GM18909 (cell line): ENCODE measurements at regions not wholly inside any gene's neighbourhood (a gene's known extent, or its start where the extent isn't known, plus 50 kb on each side); places are given as distances from the start of the nearest gene placed in this dataset.

Experiments
- ATAC-seq: cut with Tn5 transposase; IDR thresholded peaks from one replicate; pipeline ENCODE4 v1.9.1; 2021; ENCODE audit warnings: mild to moderate bottlenecking; ENCODE audit not compliant: unreplicated experiment, poor library complexity

DNA sequence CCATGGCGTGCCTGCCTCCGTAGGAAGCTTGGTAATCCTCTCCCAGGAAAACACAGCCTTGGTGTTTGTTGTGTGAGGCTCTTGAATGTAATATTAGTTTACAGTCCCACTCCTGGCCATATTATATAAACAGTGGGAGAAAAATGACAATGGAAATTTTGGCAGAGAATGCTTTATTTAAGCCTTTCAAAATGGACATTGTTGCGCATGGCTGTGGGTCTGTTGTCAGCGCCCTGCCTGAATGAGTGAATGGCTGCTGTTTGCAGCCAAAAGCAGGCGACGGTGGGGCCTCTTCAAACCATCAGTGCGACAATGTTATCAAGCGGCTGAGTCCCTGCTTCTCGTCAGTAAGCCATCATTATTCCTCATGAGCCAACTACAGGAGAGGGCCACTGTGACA, 201.8 kb upstream of the RMST start:
- no peak for ATAC-seq

DNA sequence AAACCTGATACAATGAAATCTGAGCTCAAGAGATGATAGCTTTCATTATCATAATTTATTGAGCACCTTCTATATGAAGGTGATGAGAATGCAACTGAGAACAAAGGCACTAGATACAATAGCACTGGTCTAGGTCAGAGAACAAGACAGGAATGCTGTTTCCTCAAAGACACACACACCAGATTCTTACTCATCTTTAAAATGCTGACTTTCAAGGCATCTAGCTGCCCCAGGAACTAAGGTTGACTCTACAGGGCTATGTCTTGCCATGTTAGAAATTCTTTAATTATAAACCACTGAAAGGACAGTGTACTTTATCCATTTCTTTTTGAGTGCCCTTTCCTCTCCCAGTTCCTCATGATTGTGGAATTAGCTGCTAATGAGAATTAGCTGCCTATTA, 195.4 kb upstream of the RMST start:
- no peak for ATAC-seq

DNA sequence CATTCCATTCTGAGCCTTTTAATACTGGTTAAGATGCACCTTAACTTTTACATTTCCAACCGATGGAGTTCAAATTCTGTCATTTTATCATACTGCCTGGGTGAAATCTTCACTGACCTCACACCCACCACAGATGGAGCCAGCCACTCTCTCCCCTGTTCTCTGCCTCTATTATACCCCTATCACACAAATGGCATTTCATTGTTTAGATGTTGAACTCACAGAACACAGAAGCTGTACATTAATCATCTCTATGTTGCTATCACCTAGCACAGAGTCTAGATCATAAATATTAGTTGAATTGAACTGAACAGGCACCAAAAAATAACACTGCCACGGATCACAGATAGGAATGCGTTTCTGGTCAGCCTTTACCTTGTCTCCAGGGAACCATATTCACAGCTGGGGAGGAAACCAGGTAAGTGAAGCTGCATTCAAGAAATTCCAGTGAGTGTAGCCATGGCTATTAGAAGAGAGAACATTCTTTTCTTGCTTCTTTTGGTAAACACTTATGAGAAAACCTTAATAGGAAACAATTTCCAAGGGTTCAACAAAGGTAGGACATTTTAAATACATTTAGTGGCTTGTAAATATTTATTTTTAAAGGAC, 194.9 kb upstream of the RMST start:
- no peak for ATAC-seq

DNA sequence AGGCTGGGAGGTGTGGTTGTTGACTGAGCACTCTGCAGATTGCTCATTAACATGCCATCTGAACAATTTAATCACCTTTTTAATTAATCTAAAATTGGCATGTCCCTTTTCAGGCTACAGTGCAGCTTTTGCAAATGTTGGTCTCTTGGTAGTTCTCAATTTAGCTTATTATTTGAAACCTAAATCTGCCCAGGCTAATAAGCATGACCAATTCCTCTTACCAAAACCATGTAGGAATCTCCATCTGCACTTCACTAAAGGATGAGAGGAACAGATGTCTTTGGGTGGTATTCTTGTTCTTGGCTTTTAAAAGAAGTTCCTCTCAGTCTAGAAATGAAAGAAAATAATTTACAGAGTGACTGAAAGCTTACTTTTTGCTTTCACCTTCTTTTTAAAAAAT, 190.1 kb upstream of the RMST start:
- no peak for ATAC-seq

DNA sequence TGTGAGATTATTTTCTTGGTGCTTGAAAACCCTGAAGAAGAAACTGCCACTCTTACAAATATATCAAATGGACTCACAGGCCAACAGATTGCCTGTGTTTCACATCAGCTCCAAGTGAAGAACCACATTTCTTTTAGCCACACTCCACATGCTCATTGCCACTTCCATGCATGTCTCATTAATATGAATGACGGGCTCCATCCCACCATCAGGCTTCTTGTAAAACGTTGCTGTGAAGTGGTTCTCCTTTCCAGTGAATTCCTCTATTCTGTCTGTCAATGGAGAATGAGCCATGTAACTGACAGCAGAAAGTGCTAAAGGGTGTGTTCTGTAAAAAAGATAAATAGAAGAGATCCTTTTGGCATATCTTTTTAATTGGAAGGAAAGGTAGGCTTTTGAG, 188.2 kb upstream of the RMST start:
- ATAC-seq, result no peak

- no peak for ATAC-seq
Observed at GRCh38 chr12:97275256-97275655, 187.3 kb upstream of the RMST start.

- ATAC-seq, result no peak
Observed at GRCh38 chr12:97275728-97276590, 186.6 kb upstream of the RMST start.

GRCh38 chr12:97276661-97277429, 185.8 kb upstream of the RMST start:
- ATAC-seq, result no peak

DNA sequence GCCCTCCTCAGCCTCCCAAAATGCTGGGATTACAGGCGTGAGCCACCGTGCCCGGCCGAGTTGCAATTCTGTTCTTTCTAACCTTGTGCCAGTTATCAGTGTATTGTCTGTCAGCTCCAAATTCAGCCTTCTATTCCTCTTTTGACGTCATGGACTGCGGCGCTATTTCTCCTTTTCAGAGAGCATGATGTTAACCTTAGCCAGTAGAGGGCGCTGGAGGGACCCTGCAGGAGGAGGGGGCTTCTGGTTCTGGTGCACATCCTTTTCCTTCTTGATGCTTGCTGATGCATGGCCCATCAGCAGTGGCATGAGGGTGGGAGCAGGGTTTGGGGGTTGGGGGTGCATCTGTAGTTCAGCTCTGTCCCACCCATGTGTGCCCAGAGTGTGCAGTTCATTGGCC, 179.3 kb upstream of the RMST start:
- no peak for ATAC-seq

DNA sequence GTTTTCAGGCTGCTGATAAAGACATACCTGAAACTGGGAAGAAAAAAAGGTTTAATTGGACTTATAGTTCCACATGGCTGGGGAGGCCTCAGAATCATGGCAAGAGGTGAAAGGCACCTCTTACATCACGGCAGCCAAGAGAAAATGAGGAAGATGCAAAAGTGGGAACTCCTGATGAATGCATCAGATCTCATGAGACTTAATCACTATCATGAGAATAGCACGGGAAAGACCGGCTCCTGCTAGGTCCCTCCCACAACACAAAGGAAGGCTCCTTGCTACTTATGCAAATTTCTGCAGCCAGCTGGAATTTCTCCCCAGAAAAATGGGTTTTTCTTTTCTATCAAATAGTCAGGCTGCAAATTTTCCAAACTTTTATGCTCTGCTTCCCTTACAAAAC, 174.1 kb upstream of the RMST start:
- no peak for ATAC-seq

- no peak for ATAC-seq
Observed at GRCh38 chr12:97292588-97292987, 170.0 kb upstream of the RMST start.

- no peak for ATAC-seq
Observed at GRCh38 chr12:97293541-97293940, 169.1 kb upstream of the RMST start.

DNA sequence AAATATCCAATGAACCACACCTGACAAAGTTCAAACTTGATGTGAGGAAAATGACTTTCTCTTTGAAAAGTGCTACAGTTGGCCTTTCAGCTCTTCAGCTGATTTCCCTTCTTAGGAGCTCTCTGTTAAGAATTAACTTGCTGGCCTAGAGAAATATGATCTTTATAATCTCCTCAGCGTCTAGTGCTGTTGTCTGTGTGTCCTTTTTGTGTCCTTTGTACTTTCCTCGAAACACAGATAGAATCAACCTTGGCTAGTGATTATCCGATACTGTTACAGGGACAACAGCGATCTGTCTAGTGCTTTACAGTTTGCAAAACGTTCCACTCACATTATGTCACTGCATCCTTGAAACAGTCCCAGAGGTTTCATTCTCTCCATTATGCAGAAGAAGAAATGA, 162.8 kb upstream of the RMST start:
- ATAC-seq, result no peak

DNA sequence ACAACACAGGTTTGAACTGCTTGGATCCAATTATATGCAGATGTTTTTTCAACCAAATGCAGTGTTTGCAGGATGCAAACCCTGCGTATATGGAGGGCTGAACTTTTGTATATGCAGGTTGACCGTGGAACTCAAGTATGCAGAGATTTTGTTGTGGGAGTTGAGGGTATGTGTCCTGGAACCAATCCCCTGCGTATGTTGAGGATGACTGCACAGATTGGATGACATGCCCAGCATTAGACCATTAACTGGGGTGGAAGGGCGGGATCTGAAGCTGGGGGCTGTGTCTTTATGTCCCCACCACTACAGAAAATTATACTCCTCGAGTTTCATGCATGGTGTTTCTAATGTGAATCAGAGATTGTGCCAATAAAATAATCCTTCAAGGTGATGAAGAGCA, 162.2 kb upstream of the RMST start:
- no peak for ATAC-seq

DNA sequence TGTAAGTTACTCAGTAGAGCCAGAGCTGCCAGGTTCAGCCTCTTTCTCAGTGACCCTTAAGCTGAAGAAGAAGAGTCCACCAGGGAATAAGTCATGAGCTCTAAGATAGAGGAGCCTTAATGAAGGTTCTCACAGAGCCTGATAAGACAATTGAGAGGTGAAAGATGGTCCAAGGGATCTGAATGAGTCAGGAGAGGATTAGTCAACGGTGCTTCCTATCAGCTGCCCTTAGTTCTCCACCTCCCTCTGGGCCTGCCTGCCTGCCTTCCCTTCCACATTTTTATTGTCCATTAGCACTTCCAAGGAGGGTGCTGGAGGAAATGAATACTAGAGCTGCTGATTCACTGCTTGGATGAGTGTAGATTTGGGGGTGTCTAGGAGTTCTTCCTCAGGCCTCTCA, 161.7 kb upstream of the RMST start:
- ATAC-seq, result no peak

GRCh38 chr12:97301576-97301975, 161.0 kb upstream of the RMST start:
- no peak for ATAC-seq

DNA sequence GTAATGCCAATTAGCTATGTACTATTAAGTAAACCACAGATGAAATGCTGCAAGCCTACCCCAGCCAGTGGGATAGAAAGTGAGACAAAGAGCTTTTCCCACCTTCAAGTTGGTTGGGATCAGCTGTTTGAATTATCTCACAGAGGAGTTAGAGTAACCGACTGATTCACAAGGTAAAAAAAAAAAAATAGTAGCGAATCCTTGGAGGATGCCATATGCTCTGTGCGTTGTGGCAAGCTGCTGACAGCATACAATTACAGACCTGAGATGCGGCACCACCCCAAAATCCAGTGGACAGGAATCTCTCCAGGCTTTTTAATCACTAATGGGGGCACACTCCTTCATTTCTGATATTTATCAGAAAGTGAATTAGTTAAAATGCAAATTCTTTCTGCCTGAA, 157.0 kb upstream of the RMST start:
- ATAC-seq, result no peak

DNA sequence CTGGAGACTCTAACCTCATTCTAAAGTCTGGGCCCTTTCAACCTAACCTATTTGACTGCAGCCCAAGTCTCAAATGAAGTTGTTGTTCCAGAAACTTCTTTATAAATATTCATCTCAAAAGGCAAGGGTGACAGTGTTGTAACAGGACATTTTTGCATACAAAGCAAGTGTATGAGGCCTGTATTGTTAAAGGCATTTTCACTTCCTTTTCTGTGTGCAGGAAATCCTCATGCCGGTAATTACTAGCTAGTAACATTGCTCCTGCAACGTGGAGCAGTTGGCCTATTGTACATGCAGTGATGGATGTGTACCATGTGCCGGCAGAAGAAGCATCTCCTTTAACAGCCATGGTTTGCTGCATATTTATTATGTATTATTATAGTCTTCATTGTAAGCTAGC, 156.5 kb upstream of the RMST start:
- ATAC-seq, result peak; percentile 95

- ATAC-seq, result peak; percentile 46
Observed at GRCh38 chr12:97308576-97309198, 153.9 kb upstream of the RMST start.

- ATAC-seq, result no peak
Observed at GRCh38 chr12:97309921-97310320, 152.7 kb upstream of the RMST start.

DNA sequence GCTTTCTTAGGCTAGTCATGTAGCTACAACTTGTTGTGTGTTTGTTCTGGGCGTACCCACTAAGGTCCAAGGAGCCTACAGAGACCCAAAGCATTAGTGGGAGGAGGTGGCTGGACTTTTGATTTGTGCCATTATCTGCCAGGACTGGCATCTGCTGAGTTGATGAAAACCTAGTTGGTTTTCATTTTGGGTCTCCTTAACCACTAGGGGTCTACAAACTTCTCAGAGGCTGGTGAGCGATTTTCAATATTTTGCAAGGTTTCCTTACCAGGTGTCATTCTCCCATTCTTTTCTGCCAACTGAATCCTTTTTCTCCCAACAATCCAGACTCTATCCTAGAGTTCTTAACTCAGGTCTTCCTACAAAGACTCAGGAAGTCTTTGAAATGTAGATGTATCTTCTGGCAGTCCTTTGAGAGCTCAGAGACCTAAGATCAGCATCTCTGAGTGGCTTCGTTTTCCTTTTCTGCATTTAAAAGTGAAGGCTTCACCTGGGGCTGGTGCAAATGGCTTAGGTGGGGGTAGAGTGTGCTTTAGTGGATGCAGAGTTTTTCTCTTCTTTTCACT, 150.0 kb upstream of the RMST start:
- no peak for ATAC-seq
